IMR-90 (cell line): ENCODE measurements at regions not wholly inside any gene's neighbourhood (a gene's known extent, or its start where the extent isn't known, plus 50 kb on each side); places are given as distances from the start of the nearest gene placed in this dataset.

Experiments used
- ATAC-seq: fragments of 200-7000 bp; cut with Tn5 transposase; 2 replicates; pipeline ENCODE4 v1.9.1; 2020; ENCODE audit warnings: low read depth, mild to moderate bottlenecking, moderate library complexity
- BruUV-seq: library from RNA; stranded (reverse); fragments of 400-500 nt; replicated peaks from 2 replicates; lab custom pipeline; 2021; lab: Mats Ljungman, UMichigan
- CTCF ChIA-PET: fragments of 300-600 bp; formaldehyde crosslinking; extraction: SDS; loops from one replicate; lab custom pipeline; 2021; ENCODE audit warnings: antibody characterized with exemption; lab: Yijun Ruan, JAX
- POLR2A ChIA-PET: fragments of 300-600 bp; sonication (Branson Sonifier 250); formaldehyde crosslinking; loops from one replicate; lab custom pipeline; 2022; ENCODE audit warnings: antibody characterized with exemption; ENCODE audit not compliant: unreplicated experiment; lab: Charles Lee
- DNase-seq: peaks from one replicate; pipeline ENCODE4 v3.0.0; 2013
- H2AFZ ChIP-seq: replicated peaks from 2 replicates; pipeline ENCODE3; 2013; ENCODE audit warnings: low read length, mild to moderate bottlenecking; ENCODE audit not compliant: poor library complexity
- H2AK5ac ChIP-seq: 2 replicates; pipeline ENCODE4 v1.6.1; 2013; ENCODE audit warnings: low read depth, low read length, inconsistent platforms
- H2AK9ac ChIP-seq: replicated peaks from 2 replicates; pipeline ENCODE3; 2013; ENCODE audit warnings: mild to moderate bottlenecking, low read depth, low read length, moderate library complexity; ENCODE audit not compliant: poor library complexity
- H2BK120ac ChIP-seq: 2 replicates; pipeline ENCODE4 v1.6.1; 2013; ENCODE audit warnings: low read depth, low read length, inconsistent platforms
- H2BK15ac ChIP-seq: 3 replicates; pipeline ENCODE4 v1.6.1; 2013; ENCODE audit warnings: low read depth, low read length, inconsistent platforms
- H2BK20ac ChIP-seq: 2 replicates; pipeline ENCODE4 v1.6.1; 2013; ENCODE audit warnings: low read depth, mild to moderate bottlenecking, inconsistent platforms, low read length, moderate library complexity
- H2BK5ac ChIP-seq: 2 replicates; pipeline ENCODE4 v1.6.1; 2013; ENCODE audit warnings: mild to moderate bottlenecking, low read depth, low read length, inconsistent platforms; ENCODE audit not compliant: poor library complexity, severe bottlenecking
- H3K14ac ChIP-seq: replicated peaks from 2 replicates; pipeline ENCODE4 v1.6.1; 2013; ENCODE audit warnings: low read depth, low read length, inconsistent platforms
- H3K18ac ChIP-seq: 2 replicates; pipeline ENCODE4 v1.6.1; 2013; ENCODE audit warnings: low read depth, low read length, control low read depth
- H3K23ac ChIP-seq: 2 replicates; pipeline ENCODE4 v1.6.1; 2013; ENCODE audit warnings: low read depth, low read length, inconsistent platforms
- H3K27ac ChIP-seq: 2 replicates; pipeline ENCODE4 v1.5.1; 2013; ENCODE audit warnings: mild to moderate bottlenecking, control low read depth, low read length; ENCODE audit not compliant: insufficient read depth
- H3K27me3 ChIP-seq: 2 replicates; pipeline ENCODE4 v1.6.1; 2013; ENCODE audit warnings: low read length; ENCODE audit not compliant: control insufficient read depth, insufficient read depth
- H3K36me3 ChIP-seq: 2 replicates; pipeline ENCODE4 v1.6.1; 2013; ENCODE audit warnings: low read length, mixed read lengths; ENCODE audit not compliant: control insufficient read depth, insufficient read depth
- H3K4ac ChIP-seq: 2 replicates; pipeline ENCODE4 v1.6.1; 2013; ENCODE audit warnings: low read depth, low read length, inconsistent platforms
- H3K4me1 ChIP-seq: 2 replicates; pipeline ENCODE4 v1.6.1; 2013; ENCODE audit warnings: low read length, mixed read lengths; ENCODE audit not compliant: control insufficient read depth, insufficient read depth
- H3K4me2 ChIP-seq: 2 replicates; pipeline ENCODE4 v1.6.1; 2013; ENCODE audit warnings: low read depth, mild to moderate bottlenecking, control low read depth, low read length, moderate library complexity
- H3K4me3 ChIP-seq: 2 replicates; pipeline ENCODE4 v1.5.1; 2013; ENCODE audit warnings: low read depth, mild to moderate bottlenecking, control low read depth, low read length, moderate library complexity; ENCODE audit not compliant: insufficient read depth
- H3K56ac ChIP-seq: 2 replicates; pipeline ENCODE4 v1.6.1; 2013; ENCODE audit warnings: low read length, inconsistent platforms; ENCODE audit not compliant: insufficient read depth; ENCODE audit errors: extremely low read depth
- H3K79me1 ChIP-seq, 2 experiments: 2 replicates each; pipeline ENCODE4 v1.6.1; 2013; ENCODE audit warnings: low read length in 2 of 2, inconsistent platforms in 1 of 2, low read depth in 1 of 2
- H3K9ac ChIP-seq: 2 replicates; pipeline ENCODE4 v1.6.1; 2013; ENCODE audit warnings: low read depth, low read length, control low read depth
- H3K9me1 ChIP-seq: 2 replicates; pipeline ENCODE4 v1.6.1; 2013; ENCODE audit warnings: low read length, inconsistent platforms; ENCODE audit not compliant: insufficient read depth
- H3K9me3 ChIP-seq: 2 replicates; pipeline ENCODE4 v1.6.1; 2013; ENCODE audit warnings: low read length; ENCODE audit not compliant: control insufficient read depth, insufficient read depth
- H4K20me1 ChIP-seq: 2 replicates; pipeline ENCODE4 v1.6.1; 2013; ENCODE audit warnings: low read length, inconsistent platforms; ENCODE audit not compliant: insufficient read depth
- H4K5ac ChIP-seq: 2 replicates; pipeline ENCODE4 v1.6.1; 2013; ENCODE audit warnings: mild to moderate bottlenecking, low read depth, low read length, control low read depth
- H4K8ac ChIP-seq, 2 experiments: 2 replicates each; pipeline ENCODE4 v1.6.1; 2013; ENCODE audit warnings: low read depth in 2 of 2, low read length in 2 of 2, control low read depth in 1 of 2, inconsistent platforms in 1 of 2
- H4K91ac ChIP-seq: 2 replicates; pipeline ENCODE4 v1.6.1; 2013; ENCODE audit warnings: low read depth, low read length, inconsistent platforms; ENCODE audit not compliant: insufficient read depth
- BHLHE40 ChIP-seq: fragments of 150-350 bp; IDR thresholded peaks from 2 replicates; pipeline ENCODE4 v1.6.1; 2016; ENCODE audit warnings: mild to moderate bottlenecking, low read depth, low read length
- CEBPB ChIP-seq: IDR thresholded peaks from 2 replicates; pipeline ENCODE4 v1.6.1; 2012; ENCODE audit warnings: low read depth, low read length, improper control_type of control experiment
- CHD1 ChIP-seq: IDR thresholded peaks from 2 replicates; pipeline ENCODE4 v1.6.1; 2012; ENCODE audit warnings: low read depth, low read length, improper control_type of control experiment
- FOS ChIP-seq: fragments of 150-350 bp; IDR thresholded peaks from 2 replicates; pipeline ENCODE4 v1.6.1; 2016; ENCODE audit warnings: low read depth, low read length
- MAFK ChIP-seq: IDR thresholded peaks from 2 replicates; pipeline ENCODE4 v1.6.1; 2012; ENCODE audit warnings: low read depth, low read length, improper control_type of control experiment
- MAZ ChIP-seq: IDR thresholded peaks from 2 replicates; pipeline ENCODE4 v1.6.1; 2012; ENCODE audit warnings: low read depth, mild to moderate bottlenecking, low read length, improper control_type of control experiment, moderate library complexity, borderline replicate concordance
- MXI1 ChIP-seq: IDR thresholded peaks from 2 replicates; pipeline ENCODE4 v1.6.1; 2012; ENCODE audit warnings: low read depth, mild to moderate bottlenecking, low read length, moderate library complexity, borderline replicate concordance
- NFE2L2 ChIP-seq: fragments of 150-350 bp; IDR thresholded peaks from 2 replicates; pipeline ENCODE4 v1.6.1; 2016; ENCODE audit warnings: low read depth, mild to moderate bottlenecking, low read length
- POLR2A ChIP-seq: IDR thresholded peaks from 2 replicates; pipeline ENCODE4 v1.6.1; 2012; ENCODE audit warnings: mild to moderate bottlenecking, low read depth, low read length
- RAD21 ChIP-seq: IDR thresholded peaks from 2 replicates; pipeline ENCODE4 v1.6.1; 2012; ENCODE audit warnings: low read length, improper control_type of control experiment
- RCOR1 ChIP-seq: IDR thresholded peaks from 2 replicates; pipeline ENCODE4 v1.6.1; 2012; ENCODE audit warnings: mild to moderate bottlenecking, low read length, improper control_type of control experiment; ENCODE audit not compliant: insufficient replicate concordance
- RFX5 ChIP-seq: IDR thresholded peaks from 2 replicates; pipeline ENCODE4 v1.8.0; 2012; ENCODE audit warnings: low read depth, mild to moderate bottlenecking, low read length, moderate library complexity
- SMC3 ChIP-seq: fragments of 150-350 bp; IDR thresholded peaks from 2 replicates; pipeline ENCODE4 v1.6.1; 2016; ENCODE audit warnings: low read depth, mild to moderate bottlenecking, antibody characterized with exemption, low read length, moderate library complexity
- WGBS, 2 experiments: methylation state at CpG; one replicate each; pipeline versions ENCODE4 v1.1.5 to v1.1.7; 2013; ENCODE audit warnings: missing lambda C conversion rate in 2 of 2; ENCODE audit not compliant: insufficient read length in 1 of 2; ENCODE audit errors: extremely low coverage in 2 of 2; 5-methylcytosine and 5-hydroxymethylcytosine counted together
- dilution Hi-C: fragments of 300-500 bp; cut with HindIII; formaldehyde crosslinking; loops from one replicate; pipeline ENCODE4 v1.14.3; 2018; ENCODE audit warnings: low sequenced_read_pairs; ENCODE audit not compliant: unreplicated experiment
- in situ Hi-C: fragments of 300-500 bp; cut with MboI; formaldehyde crosslinking; loops from 3 replicates; pipeline ENCODE4 v1.14.3; 2019; ENCODE audit warnings: low sequenced_read_pairs, inconsistent platforms, mixed read lengths
- intact Hi-C: fragments of 100-400 bp; cut with micrococcal nuclease; formaldehyde crosslinking; loops from 2 replicates; pipeline ENCODE4 v1.10.0; 2022
- TF ChIP-seq, protein P1 (sequence below): conservative IDR thresholded peaks from 2 replicates; pipeline ENCODE4 v1.5.1; 2012; ENCODE audit warnings: mild to moderate bottlenecking, low read depth, low read length, improper control_type of control experiment
- TF ChIP-seq, protein P2 (sequence below): fragments of 150-350 bp; IDR thresholded peaks from 2 replicates; pipeline ENCODE4 v1.6.1; 2017; ENCODE audit warnings: mild to moderate bottlenecking, antibody characterized with exemption, low read length, low read depth
- TF ChIP-seq, protein P3 (sequence below): fragments of 150-350 bp; IDR thresholded peaks from 2 replicates; pipeline ENCODE4 v1.6.1; 2016; ENCODE audit warnings: low read depth, mild to moderate bottlenecking, low read length, moderate library complexity, borderline replicate concordance

DNA sequence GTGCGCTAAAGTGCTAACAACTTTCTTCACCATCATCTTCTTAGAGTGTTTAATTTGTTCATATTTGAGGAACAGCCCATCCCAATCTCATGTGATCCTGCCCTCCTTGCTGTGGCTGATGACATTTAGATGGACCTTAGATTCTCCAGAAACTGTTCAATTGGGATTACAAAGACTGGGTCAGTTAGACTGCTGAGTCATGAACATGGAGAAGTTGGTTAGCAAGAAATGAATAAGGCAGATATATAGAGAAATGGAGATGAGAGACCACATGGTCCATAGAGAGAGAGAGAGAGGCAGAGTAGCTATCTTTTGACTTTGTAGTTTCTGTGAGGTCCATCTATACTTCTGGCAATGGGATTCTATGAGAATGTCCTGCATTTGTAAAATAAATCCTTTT is 275.9 kb downstream of the GLUD2 start:
- intact Hi-C loops = no loop called here
- H3K27me3 ChIP-seq = no peaks in the 10 kb centered on the region
- no peak overlapping the region for H3K14ac ChIP-seq
- no peak overlapping the region for H4K91ac ChIP-seq
- no CpG with 5 or more reads among the region's 1 CpG for WGBS, 2 experiments
- H3K36me3 ChIP-seq = no peaks in the 10 kb centered on the region
- no peak overlapping the region for H2AK5ac ChIP-seq
- H2BK120ac ChIP-seq = no peak overlapping the region
- H4K20me1 ChIP-seq = no peaks in the 10 kb centered on the region
- no TSS peak for BruUV-seq
- no peak overlapping the region for H4K5ac ChIP-seq
- no peak overlapping the region for H3K27ac ChIP-seq
- H3K4me3 ChIP-seq = no peak overlapping the region
- ChIA-PET POLR2A (no interaction called here), CTCF (interaction anchor here (0.6 kb wide), 1 partner anchor 14 kb away, joined by 3 read pairs; no protein-coding TSS in a partner anchor)
- H3K79me1 ChIP-seq = no peaks in the 10 kb centered on the region
- no peak overlapping the region for H3K56ac ChIP-seq
- H2BK20ac ChIP-seq = no peak overlapping the region
- no peak overlapping the region for H4K8ac ChIP-seq
- no peak overlapping the region for H2BK5ac ChIP-seq
- no peak overlapping the region for H3K18ac ChIP-seq
- ATAC-seq = no peak
- H3K23ac ChIP-seq = no peak overlapping the region
- H3K4me1 ChIP-seq = no peaks in the 10 kb centered on the region
- TF ChIP-seq MAFK = no peak
- no peak for TF ChIP-seq NFE2L2
- TF ChIP-seq CHD1 = no peak
- TF ChIP-seq BHLHE40 = no peak
- TF ChIP-seq RCOR1 = no peak
- TF ChIP-seq, protein P1, sequence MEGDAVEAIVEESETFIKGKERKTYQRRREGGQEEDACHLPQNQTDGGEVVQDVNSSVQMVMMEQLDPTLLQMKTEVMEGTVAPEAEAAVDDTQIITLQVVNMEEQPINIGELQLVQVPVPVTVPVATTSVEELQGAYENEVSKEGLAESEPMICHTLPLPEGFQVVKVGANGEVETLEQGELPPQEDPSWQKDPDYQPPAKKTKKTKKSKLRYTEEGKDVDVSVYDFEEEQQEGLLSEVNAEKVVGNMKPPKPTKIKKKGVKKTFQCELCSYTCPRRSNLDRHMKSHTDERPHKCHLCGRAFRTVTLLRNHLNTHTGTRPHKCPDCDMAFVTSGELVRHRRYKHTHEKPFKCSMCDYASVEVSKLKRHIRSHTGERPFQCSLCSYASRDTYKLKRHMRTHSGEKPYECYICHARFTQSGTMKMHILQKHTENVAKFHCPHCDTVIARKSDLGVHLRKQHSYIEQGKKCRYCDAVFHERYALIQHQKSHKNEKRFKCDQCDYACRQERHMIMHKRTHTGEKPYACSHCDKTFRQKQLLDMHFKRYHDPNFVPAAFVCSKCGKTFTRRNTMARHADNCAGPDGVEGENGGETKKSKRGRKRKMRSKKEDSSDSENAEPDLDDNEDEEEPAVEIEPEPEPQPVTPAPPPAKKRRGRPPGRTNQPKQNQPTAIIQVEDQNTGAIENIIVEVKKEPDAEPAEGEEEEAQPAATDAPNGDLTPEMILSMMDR = no peak
- TF ChIP-seq FOS = no peak
- TF ChIP-seq POLR2A = no peak
- TF ChIP-seq RFX5 = no peak
- TF ChIP-seq, protein P2, sequence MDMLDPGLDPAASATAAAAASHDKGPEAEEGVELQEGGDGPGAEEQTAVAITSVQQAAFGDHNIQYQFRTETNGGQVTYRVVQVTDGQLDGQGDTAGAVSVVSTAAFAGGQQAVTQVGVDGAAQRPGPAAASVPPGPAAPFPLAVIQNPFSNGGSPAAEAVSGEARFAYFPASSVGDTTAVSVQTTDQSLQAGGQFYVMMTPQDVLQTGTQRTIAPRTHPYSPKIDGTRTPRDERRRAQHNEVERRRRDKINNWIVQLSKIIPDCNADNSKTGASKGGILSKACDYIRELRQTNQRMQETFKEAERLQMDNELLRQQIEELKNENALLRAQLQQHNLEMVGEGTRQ = no peak
- TF ChIP-seq, protein P3, sequence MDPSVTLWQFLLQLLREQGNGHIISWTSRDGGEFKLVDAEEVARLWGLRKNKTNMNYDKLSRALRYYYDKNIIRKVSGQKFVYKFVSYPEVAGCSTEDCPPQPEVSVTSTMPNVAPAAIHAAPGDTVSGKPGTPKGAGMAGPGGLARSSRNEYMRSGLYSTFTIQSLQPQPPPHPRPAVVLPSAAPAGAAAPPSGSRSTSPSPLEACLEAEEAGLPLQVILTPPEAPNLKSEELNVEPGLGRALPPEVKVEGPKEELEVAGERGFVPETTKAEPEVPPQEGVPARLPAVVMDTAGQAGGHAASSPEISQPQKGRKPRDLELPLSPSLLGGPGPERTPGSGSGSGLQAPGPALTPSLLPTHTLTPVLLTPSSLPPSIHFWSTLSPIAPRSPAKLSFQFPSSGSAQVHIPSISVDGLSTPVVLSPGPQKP = no peak
- TF ChIP-seq RAD21 = no peak
- no peak for TF ChIP-seq SMC3
- no peak for TF ChIP-seq CEBPB
- TF ChIP-seq MXI1 = no peak
- TF ChIP-seq MAZ = no peak
- H2AFZ ChIP-seq = no peak overlapping the region
- H2AK9ac ChIP-seq = no peak overlapping the region
- no peak overlapping the region for H3K4ac ChIP-seq
- dilution Hi-C loops = no loop called here
- in situ Hi-C loops = no loop called here
- H3K9ac ChIP-seq = no peak overlapping the region
- no peaks in the 10 kb centered on the region for H3K9me3 ChIP-seq
- no peak overlapping the region for H3K4me2 ChIP-seq
- no peaks in the 10 kb centered on the region for H3K9me1 ChIP-seq
- no peak overlapping the region for H2BK15ac ChIP-seq
- DNase-seq = no peak
